ENCODE measurements at regions not wholly inside any gene's neighbourhood (a gene's known extent, or its start where the extent isn't known, plus 50 kb on each side); places are given as distances from the start of the nearest gene placed in this dataset.

DNA sequence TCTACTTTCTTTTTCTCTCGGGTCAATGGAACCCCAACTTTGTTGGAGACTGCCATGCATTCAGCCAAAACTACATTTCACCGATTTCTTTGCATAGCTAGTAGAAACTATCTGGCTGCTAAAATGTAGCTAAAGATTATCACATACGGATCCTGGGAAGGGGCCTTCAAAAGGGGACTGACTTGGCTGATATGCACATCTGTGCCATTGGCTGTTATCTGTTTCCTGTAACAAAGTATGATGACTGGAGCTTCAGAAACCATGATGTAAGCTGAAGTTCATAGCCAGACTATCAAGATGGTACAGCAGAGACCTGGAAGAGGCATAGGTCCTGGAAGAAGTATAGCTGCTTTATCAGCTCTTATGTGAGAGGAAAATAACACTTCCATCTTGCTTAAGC is 179.1 kb downstream of the NSUN3 start:
- TF ChIP-seq, protein P1, sequence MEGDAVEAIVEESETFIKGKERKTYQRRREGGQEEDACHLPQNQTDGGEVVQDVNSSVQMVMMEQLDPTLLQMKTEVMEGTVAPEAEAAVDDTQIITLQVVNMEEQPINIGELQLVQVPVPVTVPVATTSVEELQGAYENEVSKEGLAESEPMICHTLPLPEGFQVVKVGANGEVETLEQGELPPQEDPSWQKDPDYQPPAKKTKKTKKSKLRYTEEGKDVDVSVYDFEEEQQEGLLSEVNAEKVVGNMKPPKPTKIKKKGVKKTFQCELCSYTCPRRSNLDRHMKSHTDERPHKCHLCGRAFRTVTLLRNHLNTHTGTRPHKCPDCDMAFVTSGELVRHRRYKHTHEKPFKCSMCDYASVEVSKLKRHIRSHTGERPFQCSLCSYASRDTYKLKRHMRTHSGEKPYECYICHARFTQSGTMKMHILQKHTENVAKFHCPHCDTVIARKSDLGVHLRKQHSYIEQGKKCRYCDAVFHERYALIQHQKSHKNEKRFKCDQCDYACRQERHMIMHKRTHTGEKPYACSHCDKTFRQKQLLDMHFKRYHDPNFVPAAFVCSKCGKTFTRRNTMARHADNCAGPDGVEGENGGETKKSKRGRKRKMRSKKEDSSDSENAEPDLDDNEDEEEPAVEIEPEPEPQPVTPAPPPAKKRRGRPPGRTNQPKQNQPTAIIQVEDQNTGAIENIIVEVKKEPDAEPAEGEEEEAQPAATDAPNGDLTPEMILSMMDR (IDR thresholded peaks at IDR 0.05), result no peak
- TF ChIP-seq POLR2A (IDR thresholded peaks at IDR 0.05), result no peak

All from transverse colon (tissue), 3 donors.